NK-92 treated with Interleukin-12 subunit alpha and Interleukin-12 subunit beta, amount 100 ng/mL, for 24 hours (cell line): ENCODE measurements at regions not wholly inside any gene's neighbourhood (a gene's known extent, or its start where the extent isn't known, plus 50 kb on each side); places are given as distances from the start of the nearest gene placed in this dataset.

Experiments used
- DNase-seq: peaks from one replicate; lab custom pipeline; 2025; lab: John Stamatoyannopoulos, UW

GRCh38 chrX:22325096-22325495 is 52.4 kb downstream of the CBLL2 start:
- no peak for DNase-seq

GRCh38 chrX:22329783-22330182 is 57.1 kb downstream of the CBLL2 start:
- DNase-seq = no peak

- DNase-seq = no peak
Observed at GRCh38 chrX:22338740-22339139, 66.0 kb downstream of the CBLL2 start.

GRCh38 chrX:22339459-22339858 is 66.7 kb downstream of the CBLL2 start:
- DNase-seq = no peak

- no peak for DNase-seq
Observed at GRCh38 chrX:22340022-22340616, 67.4 kb downstream of the CBLL2 start.

- DNase-seq = no peak
Observed at GRCh38 chrX:22343192-22343591, 70.5 kb downstream of the CBLL2 start.

GRCh38 chrX:22345884-22346283 is 73.2 kb downstream of the CBLL2 start:
- no peak for DNase-seq

GRCh38 chrX:22347491-22347890 is 74.8 kb downstream of the CBLL2 start:
- DNase-seq = no peak

- no peak for DNase-seq
Observed at GRCh38 chrX:22349116-22349515, 76.4 kb downstream of the CBLL2 start.

GRCh38 chrX:22351076-22351475 is 78.4 kb downstream of the CBLL2 start:
- DNase-seq = no peak

GRCh38 chrX:22351966-22352365 is 79.3 kb downstream of the CBLL2 start:
- no peak for DNase-seq

GRCh38 chrX:22357621-22358020 is 84.9 kb downstream of the CBLL2 start:
- no peak for DNase-seq

- no peak for DNase-seq
Observed at GRCh38 chrX:22360129-22360528, 87.4 kb downstream of the CBLL2 start.

- DNase-seq = no peak
Observed at GRCh38 chrX:22365460-22365859, 92.7 kb downstream of the CBLL2 start.

- DNase-seq = no peak
Observed at GRCh38 chrX:22366166-22366702, 93.5 kb downstream of the CBLL2 start.

GRCh38 chrX:22366906-22367305 is 94.2 kb downstream of the CBLL2 start:
- DNase-seq = no peak

GRCh38 chrX:22373094-22373493 is 100.4 kb downstream of the CBLL2 start:
- no peak for DNase-seq

GRCh38 chrX:22373766-22374165 is 101.1 kb downstream of the CBLL2 start:
- no peak for DNase-seq

GRCh38 chrX:22376369-22376768 is 103.7 kb downstream of the CBLL2 start:
- no peak for DNase-seq

- no peak for DNase-seq
Observed at GRCh38 chrX:22378296-22378695, 105.6 kb downstream of the CBLL2 start.

GRCh38 chrX:22383988-22384387 is 111.3 kb downstream of the CBLL2 start:
- no peak for DNase-seq

GRCh38 chrX:22389556-22390179 is 117.0 kb downstream of the CBLL2 start:
- no peak for DNase-seq

GRCh38 chrX:22392133-22392948 is 119.6 kb downstream of the CBLL2 start:
- no peak for DNase-seq
